ENCODE measurements at regions not wholly inside any gene's neighbourhood (a gene's known extent, or its start where the extent isn't known, plus 50 kb on each side); places are given as distances from the start of the nearest gene placed in this dataset.

GRCh38 chr4:30617836-30618235 lies 102.3 kb upstream of the PCDH7 start:
- TF ChIP-seq CTCF (IDR thresholded peaks at IDR 0.05) (no peak), EZH2 (IDR thresholded peaks at IDR 0.05; ENCODE audit: borderline replicate concordance, insufficient read depth, low read depth, low read length, poor library complexity, severe bottlenecking) (no peak)
- POLR2A ChIA-PET: no interaction called here
- no peaks in the 10 kb centered on the region for H3K9me3 Mint-ChIP-seq (ENCODE audit: insufficient read depth)
- Histone ChIP-seq H3K9me3 (ENCODE audit: control extremely low read depth in 1 of 3, control insufficient read depth in 2 of 3, insufficient read depth in 1 of 3, low read length in 2 of 3) (no peaks in the 10 kb centered on the region), H3K79me2 (ENCODE audit: control insufficient read depth, insufficient read depth, low read length) (no peaks in the 10 kb centered on the region), H3K36me3 (replicated peaks in 1 of 2; ENCODE audit: control extremely low read depth in 1 of 2, control insufficient read depth in 1 of 2, extremely low read depth in 1 of 2, insufficient read depth in 2 of 2, low read length in 1 of 2) (no peaks in the 10 kb centered on the region), H4K20me1 (ENCODE audit: control insufficient read depth, insufficient read depth, low read length, poor library complexity, severe bottlenecking) (no peaks in the 10 kb centered on the region), H2AFZ (ENCODE audit: insufficient read depth, low read depth, low read length, poor library complexity, severe bottlenecking) (no peak overlapping the region), H3K27me3 (replicated peaks in 1 of 4; ENCODE audit: control extremely low read depth in 1 of 4, control insufficient read depth in 3 of 4, insufficient read depth in 4 of 4, low read length in 3 of 4) (no peaks in the 10 kb centered on the region), H3K27ac (ENCODE audit: low read length in 2 of 2) (no peak overlapping the region), H3K4me2 (replicated peaks; ENCODE audit: low read depth, low read length, poor library complexity, severe bottlenecking) (no peak overlapping the region), H3K9ac (ENCODE audit: low read length) (no peak overlapping the region), H3K4me1 (ENCODE audit: control insufficient read depth in 2 of 2, insufficient read depth in 2 of 2, low read length in 2 of 2) (no peaks in the 10 kb centered on the region), H3K4me3 (ENCODE audit: control extremely low read depth in 1 of 5, extremely low read depth in 1 of 5, insufficient read depth in 1 of 5, low read depth in 2 of 5, low read length in 4 of 5) (no peak overlapping the region)
- no CpG with 5 or more reads among the region's 2 CpGs for WGBS (ENCODE audit: insufficient coverage)
- intact Hi-C loops (cut with micrococcal nuclease): no loop called here
- no peak for DNase-seq
- no peak overlapping the region for H3K4me3 Mint-ChIP-seq
- H3K4me1 Mint-ChIP-seq: no peaks in the 10 kb centered on the region
- no peak overlapping the region for H3K27ac Mint-ChIP-seq
- CTCF ChIA-PET: no interaction called here
- H3K27me3 Mint-ChIP-seq: no peaks in the 10 kb centered on the region
- no peak for ATAC-seq (ENCODE audit: low read depth)

- Histone ChIP-seq H3K4me1 (ENCODE audit: control insufficient read depth in 2 of 2, insufficient read depth in 2 of 2, low read length in 2 of 2) (no peaks in the 10 kb centered on the region), H3K27me3 (replicated peaks in 1 of 4; ENCODE audit: control extremely low read depth in 1 of 4, control insufficient read depth in 3 of 4, insufficient read depth in 4 of 4, low read length in 3 of 4) (no peaks in the 10 kb centered on the region), H3K9ac (ENCODE audit: low read length) (no peak overlapping the region), H3K4me3 (ENCODE audit: control extremely low read depth in 1 of 5, extremely low read depth in 1 of 5, insufficient read depth in 1 of 5, low read depth in 2 of 5, low read length in 4 of 5) (no peak overlapping the region), H3K27ac (ENCODE audit: low read length in 2 of 2) (no peak overlapping the region), H3K4me2 (replicated peaks; ENCODE audit: low read depth, low read length, poor library complexity, severe bottlenecking) (no peak overlapping the region), H2AFZ (ENCODE audit: insufficient read depth, low read depth, low read length, poor library complexity, severe bottlenecking) (no peak overlapping the region), H3K79me2 (ENCODE audit: control insufficient read depth, insufficient read depth, low read length) (no peaks in the 10 kb centered on the region), H3K36me3 (replicated peaks in 1 of 2; ENCODE audit: control extremely low read depth in 1 of 2, control insufficient read depth in 1 of 2, extremely low read depth in 1 of 2, insufficient read depth in 2 of 2, low read length in 1 of 2) (no peaks in the 10 kb centered on the region), H3K9me3 (ENCODE audit: control extremely low read depth in 1 of 3, control insufficient read depth in 2 of 3, insufficient read depth in 1 of 3, low read length in 2 of 3) (no peaks in the 10 kb centered on the region), H4K20me1 (ENCODE audit: control insufficient read depth, insufficient read depth, low read length, poor library complexity, severe bottlenecking) (no peaks in the 10 kb centered on the region)
- TF ChIP-seq CTCF (IDR thresholded peaks at IDR 0.05) (no peak), EZH2 (IDR thresholded peaks at IDR 0.05; ENCODE audit: borderline replicate concordance, insufficient read depth, low read depth, low read length, poor library complexity, severe bottlenecking) (no peak)
- no CpG with 5 or more reads among the region's 1 CpG for WGBS (ENCODE audit: insufficient coverage)
- no peaks in the 10 kb centered on the region for H3K9me3 Mint-ChIP-seq (ENCODE audit: insufficient read depth)
- ATAC-seq (ENCODE audit: low read depth): no peak
- POLR2A ChIA-PET: no interaction called here
- no peak for DNase-seq
- H3K4me3 Mint-ChIP-seq: no peak overlapping the region
- intact Hi-C loops (cut with micrococcal nuclease): no loop called here
- H3K4me1 Mint-ChIP-seq: no peaks in the 10 kb centered on the region
- no peak overlapping the region for H3K27ac Mint-ChIP-seq
- CTCF ChIA-PET: no interaction called here
- no peaks in the 10 kb centered on the region for H3K27me3 Mint-ChIP-seq
Measured at GRCh38 chr4:30619679-30620078, 100.5 kb upstream of the PCDH7 start.

Measured in B cell (primary cell).